Endothelial cell of umbilical vein (primary cell): ENCODE measurements at regions not wholly inside any gene's neighbourhood (a gene's known extent, or its start where the extent isn't known, plus 50 kb on each side); places are given as distances from the start of the nearest gene placed in this dataset.

Experiments
- BruUV-seq: library from RNA; stranded (reverse); fragments of 400-500 nt; replicated peaks from 2 replicates; lab custom pipeline; 2021; lab: Mats Ljungman, UMichigan
- CTCF ChIA-PET: fragments of 300-600, 350-600 bp; sonication (Branson Sonifier 250); formaldehyde crosslinking; loops from one replicate; lab custom pipeline; 2021; ENCODE audit warnings: antibody characterized with exemption, inconsistent platforms; lab: Charles Lee
- POLR2A ChIA-PET: fragments of 300-600, 350-600 bp; sonication (Branson Sonifier 250); formaldehyde crosslinking; loops from one replicate; lab custom pipeline; 2021; ENCODE audit warnings: antibody characterized with exemption, inconsistent platforms; lab: Charles Lee
- DNase-seq: peaks from one replicate; pipeline ENCODE4 v3.0.0-alpha.2; 2011; ENCODE audit warnings: low read depth, low spot score
- FAIRE-seq: peaks from 2 replicates; lab custom pipeline; 2011; peaks lifted over from hg19 to GRCh38; lab: Jason Lieb, UNC
- H2AFZ ChIP-seq: 2 replicates; pipeline ENCODE4 v1.6.0; 2012; ENCODE audit warnings: low read depth, low read length, control low read depth, inconsistent platforms
- H3K27ac ChIP-seq: 2 replicates; pipeline ENCODE4 v1.5.1; 2011; ENCODE audit warnings: low read depth, mild to moderate bottlenecking, control low read depth, low read length, moderate library complexity; ENCODE audit not compliant: insufficient read depth
- H3K27me3 ChIP-seq, 2 experiments: 2 replicates each; pipeline versions ENCODE4 v1.6.0 to v1.6.1; 2011; ENCODE audit warnings: low read length in 2 of 2, mixed read lengths in 1 of 2; ENCODE audit not compliant: control insufficient read depth in 2 of 2, insufficient read depth in 2 of 2
- H3K36me3 ChIP-seq, 2 experiments: 2 replicates in 1 of 2; 3 replicates in 1 of 2; pipeline ENCODE4 v1.5.1; 2011; ENCODE audit warnings: low read length in 2 of 2, mild to moderate bottlenecking in 1 of 2, moderate library complexity in 1 of 2; ENCODE audit not compliant: control insufficient read depth in 2 of 2, insufficient read depth in 2 of 2; ENCODE audit errors: extremely low read depth in 1 of 2
- H3K4me1 ChIP-seq: 3 replicates; pipeline ENCODE4 v1.5.1; 2011; ENCODE audit warnings: mild to moderate bottlenecking, low read length; ENCODE audit not compliant: control insufficient read depth, insufficient read depth; ENCODE audit errors: extremely low read depth
- H3K4me2 ChIP-seq: 2 replicates; pipeline ENCODE4 v1.6.1; 2011; ENCODE audit warnings: low read length, control low read depth, mixed read lengths; ENCODE audit not compliant: insufficient read depth
- H3K4me3 ChIP-seq, 3 experiments: fragments of 200-600 bp in 1 of 3; sonication (generic), shearing (Covaris generic) in 1 of 3; replicated peaks in 1 of 3; 2 replicates each; pipeline ENCODE4 v1.5.1; 2011 to 2016; ENCODE audit warnings: control low read depth in 3 of 3, low read length in 3 of 3, mild to moderate bottlenecking in 2 of 3, inconsistent platforms in 1 of 3, low read depth in 1 of 3, moderate library complexity in 1 of 3; ENCODE audit not compliant: insufficient read depth in 1 of 3
- H3K79me2 ChIP-seq: 2 replicates; pipeline ENCODE4 v1.6.0; 2012; ENCODE audit warnings: low read length, inconsistent platforms; ENCODE audit not compliant: control insufficient read depth, insufficient read depth
- H3K9ac ChIP-seq: replicated peaks from 2 replicates; pipeline ENCODE3; 2011; ENCODE audit warnings: low read length, control low read depth; ENCODE audit not compliant: insufficient read depth; ENCODE audit errors: extremely low read depth
- H3K9me1 ChIP-seq: replicated peaks from 3 replicates; pipeline ENCODE4 v1.6.0; 2011; ENCODE audit warnings: mild to moderate bottlenecking, low read length; ENCODE audit not compliant: control insufficient read depth, insufficient read depth; ENCODE audit errors: extremely low read depth
- H3K9me3 ChIP-seq: replicated peaks from 2 replicates; pipeline ENCODE4 v1.5.1; 2012; ENCODE audit warnings: low read length, inconsistent platforms; ENCODE audit not compliant: control insufficient read depth, insufficient read depth
- H4K20me1 ChIP-seq: replicated peaks from 2 replicates; pipeline ENCODE3; 2011; ENCODE audit warnings: mild to moderate bottlenecking, low read length; ENCODE audit not compliant: control insufficient read depth, insufficient read depth; ENCODE audit errors: extremely low read depth
- FOS ChIP-seq: IDR thresholded peaks from 2 replicates; pipeline ENCODE4 v1.6.1; 2011; ENCODE audit warnings: mild to moderate bottlenecking, low read length, moderate library complexity, borderline replicate concordance; ENCODE audit not compliant: insufficient read depth
- JUN ChIP-seq: IDR thresholded peaks from 2 replicates; pipeline ENCODE4 v1.6.1; 2011; ENCODE audit warnings: borderline replicate concordance, low read depth; ENCODE audit not compliant: insufficient read length, insufficient read depth
- POLR2A ChIP-seq: IDR thresholded peaks from 2 replicates; pipeline ENCODE4 v1.6.1; 2012; ENCODE audit warnings: low read depth, mild to moderate bottlenecking, control low read depth, low read length
- POLR2AphosphoS5 ChIP-seq: IDR thresholded peaks from 2 replicates; pipeline ENCODE4 v1.6.1; 2012; ENCODE audit warnings: low read depth, mild to moderate bottlenecking, control low read depth, low read length, moderate library complexity; ENCODE audit not compliant: insufficient read depth
- dilution Hi-C: fragments of 300-500 bp; cut with MboI; formaldehyde crosslinking; loops from one replicate; pipeline ENCODE4 v1.15.0; 2019; ENCODE audit warnings: low sequenced_read_pairs; ENCODE audit not compliant: extremely low pct_ligation_motif_present
- intact Hi-C: fragments of 100-400 bp; cut with micrococcal nuclease; formaldehyde crosslinking; loops from one replicate; pipeline ENCODE4 v1.10.0; 2022
- TF ChIP-seq, protein P1 (sequence below): IDR thresholded peaks from 2 replicates; pipeline ENCODE4 v1.6.1; 2011; ENCODE audit not compliant: insufficient read depth, insufficient read length

DNA sequence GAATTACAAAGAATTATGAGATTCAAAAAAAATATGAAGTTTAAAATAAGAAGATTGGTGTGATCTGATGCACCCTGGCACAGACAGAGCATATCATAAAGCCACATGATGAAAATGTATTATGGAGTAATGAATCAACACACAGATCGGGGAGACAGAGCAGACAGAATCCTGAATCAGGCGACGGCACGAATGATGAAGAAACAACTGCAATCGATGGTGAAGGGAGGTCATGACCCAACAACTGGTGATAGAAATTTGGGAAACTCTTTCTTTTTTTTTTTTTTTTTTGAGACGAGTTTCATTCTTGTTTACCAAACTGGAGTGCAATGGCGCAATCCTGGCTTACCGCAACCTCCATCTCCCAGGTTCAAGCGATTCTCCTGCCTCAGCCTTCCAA is 1054.0 kb downstream of the TYW1 start:
- Histone ChIP-seq H3K9ac (no peak overlapping the region), H3K4me3 (no peak overlapping the region), H3K79me2 (no peaks in the 10 kb centered on the region), H3K4me1 (no peaks in the 10 kb centered on the region), H3K27ac (no peak overlapping the region), H3K4me2 (no peak overlapping the region), H2AFZ (no peak overlapping the region), H3K27me3 (no peaks in the 10 kb centered on the region), H3K9me1 (no peaks in the 10 kb centered on the region), H3K36me3 (no peaks in the 10 kb centered on the region), H4K20me1 (no peaks in the 10 kb centered on the region), H3K9me3 (no peaks in the 10 kb centered on the region)
- TF ChIP-seq JUN = no peak
- no peak for TF ChIP-seq POLR2AphosphoS5
- no peak for TF ChIP-seq POLR2A
- TF ChIP-seq, protein P1, sequence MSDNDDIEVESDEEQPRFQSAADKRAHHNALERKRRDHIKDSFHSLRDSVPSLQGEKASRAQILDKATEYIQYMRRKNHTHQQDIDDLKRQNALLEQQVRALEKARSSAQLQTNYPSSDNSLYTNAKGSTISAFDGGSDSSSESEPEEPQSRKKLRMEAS = no peak
- TF ChIP-seq FOS = no peak
- CTCF ChIA-PET = no interaction called here
- FAIRE-seq (no peak), DNase-seq (no peak)
- dilution Hi-C loops = no loop called here
- BruUV-seq = no TSS peak
- intact Hi-C loops = no loop called here
- POLR2A ChIA-PET = no interaction called here

DNA sequence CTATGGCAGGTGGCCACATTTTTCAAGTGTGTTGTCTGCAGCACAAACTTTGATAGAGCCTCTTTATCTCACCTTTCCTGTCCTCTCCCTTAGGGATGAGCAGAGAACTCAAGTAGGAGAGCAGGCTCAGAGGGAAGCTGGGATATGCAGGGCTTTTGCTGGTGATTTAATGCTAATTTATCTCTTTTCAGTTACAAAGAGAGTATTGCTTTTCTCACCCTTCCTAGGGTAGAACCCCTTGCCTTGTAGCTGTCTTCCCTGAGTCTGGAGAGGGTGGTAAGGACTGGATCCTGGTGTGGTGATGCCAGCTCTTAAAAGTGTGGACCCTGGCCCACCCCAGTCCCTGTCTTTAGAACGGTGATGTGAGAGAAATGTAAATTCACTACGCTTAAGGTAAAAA is 1061.4 kb downstream of the TYW1 start:
- Histone ChIP-seq H3K27me3 (no peaks in the 10 kb centered on the region), H3K79me2 (no peaks in the 10 kb centered on the region), H3K9me1 (no peaks in the 10 kb centered on the region), H4K20me1 (no peaks in the 10 kb centered on the region), H3K9me3 (no peaks in the 10 kb centered on the region), H3K36me3 (no peaks in the 10 kb centered on the region), H3K4me2 (no peak overlapping the region), H3K9ac (no peak overlapping the region), H2AFZ (no peak overlapping the region), H3K27ac (no peak overlapping the region), H3K4me1 (no peaks in the 10 kb centered on the region), H3K4me3 (no peak overlapping the region)
- no peak for DNase-seq
- dilution Hi-C loops = no loop called here
- intact Hi-C loops = no loop called here
- CTCF ChIA-PET = no interaction called here
- no TSS peak for BruUV-seq
- POLR2A ChIA-PET = no interaction called here
- no peak for TF ChIP-seq POLR2AphosphoS5
- FAIRE-seq = no peak
